ENCODE measurements at regions not wholly inside any gene's neighbourhood (a gene's known extent, or its start where the extent isn't known, plus 50 kb on each side); places are given as distances from the start of the nearest gene placed in this dataset.

DNA sequence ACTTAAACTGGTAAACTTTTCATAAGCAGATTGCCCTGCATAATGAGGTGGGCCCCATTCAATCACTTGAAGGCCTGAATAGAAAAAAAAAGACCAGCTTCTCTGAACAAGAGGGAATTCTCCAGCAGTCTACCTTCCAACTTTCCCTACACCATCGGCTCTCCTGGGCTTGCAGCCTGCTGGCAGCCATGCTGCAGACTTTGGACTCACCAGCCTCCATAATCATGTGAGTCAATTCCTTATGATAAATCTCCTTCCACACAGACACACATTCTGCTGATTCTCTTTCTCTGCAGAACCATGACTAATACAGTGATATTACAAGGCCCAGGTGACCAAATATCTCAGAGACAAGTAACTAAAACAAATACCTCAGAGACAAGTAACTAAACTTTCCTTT lies 113.8 kb upstream of the WDR17 start (continued):
- TF ChIP-seq, protein P1, sequence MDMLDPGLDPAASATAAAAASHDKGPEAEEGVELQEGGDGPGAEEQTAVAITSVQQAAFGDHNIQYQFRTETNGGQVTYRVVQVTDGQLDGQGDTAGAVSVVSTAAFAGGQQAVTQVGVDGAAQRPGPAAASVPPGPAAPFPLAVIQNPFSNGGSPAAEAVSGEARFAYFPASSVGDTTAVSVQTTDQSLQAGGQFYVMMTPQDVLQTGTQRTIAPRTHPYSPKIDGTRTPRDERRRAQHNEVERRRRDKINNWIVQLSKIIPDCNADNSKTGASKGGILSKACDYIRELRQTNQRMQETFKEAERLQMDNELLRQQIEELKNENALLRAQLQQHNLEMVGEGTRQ (CRISPR knock-in tag; IDR thresholded peaks at IDR 0.05): no peak
- TF ChIP-seq, protein P2, sequence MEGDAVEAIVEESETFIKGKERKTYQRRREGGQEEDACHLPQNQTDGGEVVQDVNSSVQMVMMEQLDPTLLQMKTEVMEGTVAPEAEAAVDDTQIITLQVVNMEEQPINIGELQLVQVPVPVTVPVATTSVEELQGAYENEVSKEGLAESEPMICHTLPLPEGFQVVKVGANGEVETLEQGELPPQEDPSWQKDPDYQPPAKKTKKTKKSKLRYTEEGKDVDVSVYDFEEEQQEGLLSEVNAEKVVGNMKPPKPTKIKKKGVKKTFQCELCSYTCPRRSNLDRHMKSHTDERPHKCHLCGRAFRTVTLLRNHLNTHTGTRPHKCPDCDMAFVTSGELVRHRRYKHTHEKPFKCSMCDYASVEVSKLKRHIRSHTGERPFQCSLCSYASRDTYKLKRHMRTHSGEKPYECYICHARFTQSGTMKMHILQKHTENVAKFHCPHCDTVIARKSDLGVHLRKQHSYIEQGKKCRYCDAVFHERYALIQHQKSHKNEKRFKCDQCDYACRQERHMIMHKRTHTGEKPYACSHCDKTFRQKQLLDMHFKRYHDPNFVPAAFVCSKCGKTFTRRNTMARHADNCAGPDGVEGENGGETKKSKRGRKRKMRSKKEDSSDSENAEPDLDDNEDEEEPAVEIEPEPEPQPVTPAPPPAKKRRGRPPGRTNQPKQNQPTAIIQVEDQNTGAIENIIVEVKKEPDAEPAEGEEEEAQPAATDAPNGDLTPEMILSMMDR (IDR thresholded peaks at IDR 0.05): no peak
- TF ChIP-seq, protein P3, sequence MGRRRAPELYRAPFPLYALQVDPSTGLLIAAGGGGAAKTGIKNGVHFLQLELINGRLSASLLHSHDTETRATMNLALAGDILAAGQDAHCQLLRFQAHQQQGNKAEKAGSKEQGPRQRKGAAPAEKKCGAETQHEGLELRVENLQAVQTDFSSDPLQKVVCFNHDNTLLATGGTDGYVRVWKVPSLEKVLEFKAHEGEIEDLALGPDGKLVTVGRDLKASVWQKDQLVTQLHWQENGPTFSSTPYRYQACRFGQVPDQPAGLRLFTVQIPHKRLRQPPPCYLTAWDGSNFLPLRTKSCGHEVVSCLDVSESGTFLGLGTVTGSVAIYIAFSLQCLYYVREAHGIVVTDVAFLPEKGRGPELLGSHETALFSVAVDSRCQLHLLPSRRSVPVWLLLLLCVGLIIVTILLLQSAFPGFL (CRISPR knock-in tag; IDR thresholded peaks at IDR 0.05; ENCODE audit: borderline replicate concordance): no peak

DNA sequence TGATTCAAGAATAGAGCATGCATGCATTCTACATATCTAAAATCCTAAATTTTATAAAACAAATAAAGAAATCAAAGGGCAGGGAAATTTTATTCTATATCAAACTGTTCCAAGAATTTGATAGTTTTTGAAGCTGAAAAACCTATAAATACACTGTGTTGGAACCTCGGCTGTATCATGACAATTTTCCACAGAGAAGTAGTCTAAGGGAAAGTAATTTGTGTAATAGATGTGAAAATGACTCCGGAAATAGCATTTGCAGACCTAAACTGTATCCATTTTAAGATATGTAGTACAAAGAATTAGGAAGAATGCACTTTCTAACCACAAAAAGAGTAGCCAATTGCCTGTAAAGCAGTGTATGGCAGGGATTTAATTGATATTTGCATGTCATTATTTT lies 112.5 kb upstream of the WDR17 start:
- no peak for DNase-seq (ENCODE audit: low spot score)
- Mint-ChIP-seq H3K4me1 (peaks cover 3% of the 10 kb centered on the region; the same call in 1 of the 2 replicates), H3K36me3 (no peaks in the 10 kb centered on the region), H3K4me3 (no peak overlapping the region), H3K27me3 (ENCODE audit: low read depth) (no peaks in the 10 kb centered on the region), H3K27ac (no peak overlapping the region), H3K9me3 (peaks cover 6% of the 10 kb centered on the region)
- TF ChIP-seq SOX15 (CRISPR knock-in tag; IDR thresholded peaks at IDR 0.05): no peak
- TF ChIP-seq, protein P4, sequence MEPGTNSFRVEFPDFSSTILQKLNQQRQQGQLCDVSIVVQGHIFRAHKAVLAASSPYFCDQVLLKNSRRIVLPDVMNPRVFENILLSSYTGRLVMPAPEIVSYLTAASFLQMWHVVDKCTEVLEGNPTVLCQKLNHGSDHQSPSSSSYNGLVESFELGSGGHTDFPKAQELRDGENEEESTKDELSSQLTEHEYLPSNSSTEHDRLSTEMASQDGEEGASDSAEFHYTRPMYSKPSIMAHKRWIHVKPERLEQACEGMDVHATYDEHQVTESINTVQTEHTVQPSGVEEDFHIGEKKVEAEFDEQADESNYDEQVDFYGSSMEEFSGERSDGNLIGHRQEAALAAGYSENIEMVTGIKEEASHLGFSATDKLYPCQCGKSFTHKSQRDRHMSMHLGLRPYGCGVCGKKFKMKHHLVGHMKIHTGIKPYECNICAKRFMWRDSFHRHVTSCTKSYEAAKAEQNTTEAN (CRISPR knock-in tag; IDR thresholded peaks at IDR 0.05): no peak
- TF ChIP-seq, protein P5, sequence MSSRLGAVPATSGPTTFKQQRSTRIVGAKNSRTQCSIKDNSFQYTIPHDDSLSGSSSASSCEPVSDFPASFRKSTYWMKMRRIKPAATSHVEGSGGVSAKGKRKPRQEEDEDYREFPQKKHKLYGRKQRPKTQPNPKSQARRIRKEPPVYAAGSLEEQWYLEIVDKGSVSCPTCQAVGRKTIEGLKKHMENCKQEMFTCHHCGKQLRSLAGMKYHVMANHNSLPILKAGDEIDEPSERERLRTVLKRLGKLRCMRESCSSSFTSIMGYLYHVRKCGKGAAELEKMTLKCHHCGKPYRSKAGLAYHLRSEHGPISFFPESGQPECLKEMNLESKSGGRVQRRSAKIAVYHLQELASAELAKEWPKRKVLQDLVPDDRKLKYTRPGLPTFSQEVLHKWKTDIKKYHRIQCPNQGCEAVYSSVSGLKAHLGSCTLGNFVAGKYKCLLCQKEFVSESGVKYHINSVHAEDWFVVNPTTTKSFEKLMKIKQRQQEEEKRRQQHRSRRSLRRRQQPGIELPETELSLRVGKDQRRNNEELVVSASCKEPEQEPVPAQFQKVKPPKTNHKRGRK (CRISPR knock-in tag; IDR thresholded peaks at IDR 0.05; ENCODE audit: borderline replicate concordance): no peak
- TF ChIP-seq, protein P6, sequence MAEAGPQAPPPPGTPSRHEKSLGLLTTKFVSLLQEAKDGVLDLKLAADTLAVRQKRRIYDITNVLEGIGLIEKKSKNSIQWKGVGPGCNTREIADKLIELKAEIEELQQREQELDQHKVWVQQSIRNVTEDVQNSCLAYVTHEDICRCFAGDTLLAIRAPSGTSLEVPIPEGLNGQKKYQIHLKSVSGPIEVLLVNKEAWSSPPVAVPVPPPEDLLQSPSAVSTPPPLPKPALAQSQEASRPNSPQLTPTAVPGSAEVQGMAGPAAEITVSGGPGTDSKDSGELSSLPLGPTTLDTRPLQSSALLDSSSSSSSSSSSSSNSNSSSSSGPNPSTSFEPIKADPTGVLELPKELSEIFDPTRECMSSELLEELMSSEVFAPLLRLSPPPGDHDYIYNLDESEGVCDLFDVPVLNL (CRISPR knock-in tag; IDR thresholded peaks at IDR 0.05; ENCODE audit: borderline replicate concordance, low read depth): no peak
- TF ChIP-seq GTF2I (CRISPR knock-in tag; conservative IDR thresholded peaks at IDR 0.05): no peak
- TF ChIP-seq CBFB (CRISPR knock-in tag; IDR thresholded peaks at IDR 0.05; ENCODE audit: low read depth): no peak
- no peak for TF ChIP-seq CREM (CRISPR knock-in tag; IDR thresholded peaks at IDR 0.05)
- TF ChIP-seq NFYB (CRISPR knock-in tag; conservative IDR thresholded peaks at IDR 0.05; ENCODE audit: low read depth): no peak
- TF ChIP-seq ZNF219 (CRISPR knock-in tag; IDR thresholded peaks at IDR 0.05; ENCODE audit: borderline replicate concordance): no peak
- no peak for TF ChIP-seq ZNF263 (CRISPR knock-in tag; IDR thresholded peaks at IDR 0.05; ENCODE audit: low read depth)
- TF ChIP-seq EMX1 (CRISPR knock-in tag; IDR thresholded peaks at IDR 0.05): no peak
- TF ChIP-seq, protein P7, sequence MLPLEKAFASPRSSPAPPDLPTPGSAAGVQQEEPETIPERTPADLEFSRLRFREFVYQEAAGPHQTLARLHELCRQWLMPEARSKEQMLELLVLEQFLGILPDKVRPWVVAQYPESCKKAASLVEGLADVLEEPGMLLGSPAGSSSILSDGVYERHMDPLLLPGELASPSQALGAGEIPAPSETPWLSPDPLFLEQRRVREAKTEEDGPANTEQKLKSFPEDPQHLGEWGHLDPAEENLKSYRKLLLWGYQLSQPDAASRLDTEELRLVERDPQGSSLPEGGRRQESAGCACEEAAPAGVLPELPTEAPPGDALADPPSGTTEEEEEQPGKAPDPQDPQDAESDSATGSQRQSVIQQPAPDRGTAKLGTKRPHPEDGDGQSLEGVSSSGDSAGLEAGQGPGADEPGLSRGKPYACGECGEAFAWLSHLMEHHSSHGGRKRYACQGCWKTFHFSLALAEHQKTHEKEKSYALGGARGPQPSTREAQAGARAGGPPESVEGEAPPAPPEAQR (CRISPR knock-in tag; IDR thresholded peaks at IDR 0.05): no peak
- TF ChIP-seq NR3C1 (CRISPR knock-in tag; conservative IDR thresholded peaks at IDR 0.05; ENCODE audit: low read depth): no peak
- no peak for TF ChIP-seq NR2C2 (CRISPR knock-in tag; IDR thresholded peaks at IDR 0.05)
- no peak for TF ChIP-seq JUN (CRISPR knock-in tag; IDR thresholded peaks at IDR 0.05)
- TF ChIP-seq, protein P8, sequence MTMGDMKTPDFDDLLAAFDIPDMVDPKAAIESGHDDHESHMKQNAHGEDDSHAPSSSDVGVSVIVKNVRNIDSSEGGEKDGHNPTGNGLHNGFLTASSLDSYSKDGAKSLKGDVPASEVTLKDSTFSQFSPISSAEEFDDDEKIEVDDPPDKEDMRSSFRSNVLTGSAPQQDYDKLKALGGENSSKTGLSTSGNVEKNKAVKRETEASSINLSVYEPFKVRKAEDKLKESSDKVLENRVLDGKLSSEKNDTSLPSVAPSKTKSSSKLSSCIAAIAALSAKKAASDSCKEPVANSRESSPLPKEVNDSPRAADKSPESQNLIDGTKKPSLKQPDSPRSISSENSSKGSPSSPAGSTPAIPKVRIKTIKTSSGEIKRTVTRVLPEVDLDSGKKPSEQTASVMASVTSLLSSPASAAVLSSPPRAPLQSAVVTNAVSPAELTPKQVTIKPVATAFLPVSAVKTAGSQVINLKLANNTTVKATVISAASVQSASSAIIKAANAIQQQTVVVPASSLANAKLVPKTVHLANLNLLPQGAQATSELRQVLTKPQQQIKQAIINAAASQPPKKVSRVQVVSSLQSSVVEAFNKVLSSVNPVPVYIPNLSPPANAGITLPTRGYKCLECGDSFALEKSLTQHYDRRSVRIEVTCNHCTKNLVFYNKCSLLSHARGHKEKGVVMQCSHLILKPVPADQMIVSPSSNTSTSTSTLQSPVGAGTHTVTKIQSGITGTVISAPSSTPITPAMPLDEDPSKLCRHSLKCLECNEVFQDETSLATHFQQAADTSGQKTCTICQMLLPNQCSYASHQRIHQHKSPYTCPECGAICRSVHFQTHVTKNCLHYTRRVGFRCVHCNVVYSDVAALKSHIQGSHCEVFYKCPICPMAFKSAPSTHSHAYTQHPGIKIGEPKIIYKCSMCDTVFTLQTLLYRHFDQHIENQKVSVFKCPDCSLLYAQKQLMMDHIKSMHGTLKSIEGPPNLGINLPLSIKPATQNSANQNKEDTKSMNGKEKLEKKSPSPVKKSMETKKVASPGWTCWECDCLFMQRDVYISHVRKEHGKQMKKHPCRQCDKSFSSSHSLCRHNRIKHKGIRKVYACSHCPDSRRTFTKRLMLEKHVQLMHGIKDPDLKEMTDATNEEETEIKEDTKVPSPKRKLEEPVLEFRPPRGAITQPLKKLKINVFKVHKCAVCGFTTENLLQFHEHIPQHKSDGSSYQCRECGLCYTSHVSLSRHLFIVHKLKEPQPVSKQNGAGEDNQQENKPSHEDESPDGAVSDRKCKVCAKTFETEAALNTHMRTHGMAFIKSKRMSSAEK (CRISPR knock-in tag; IDR thresholded peaks at IDR 0.05; ENCODE audit: borderline replicate concordance): no peak
- TF ChIP-seq TEAD1 (CRISPR knock-in tag; IDR thresholded peaks at IDR 0.05): no peak
- TF ChIP-seq, protein P9, sequence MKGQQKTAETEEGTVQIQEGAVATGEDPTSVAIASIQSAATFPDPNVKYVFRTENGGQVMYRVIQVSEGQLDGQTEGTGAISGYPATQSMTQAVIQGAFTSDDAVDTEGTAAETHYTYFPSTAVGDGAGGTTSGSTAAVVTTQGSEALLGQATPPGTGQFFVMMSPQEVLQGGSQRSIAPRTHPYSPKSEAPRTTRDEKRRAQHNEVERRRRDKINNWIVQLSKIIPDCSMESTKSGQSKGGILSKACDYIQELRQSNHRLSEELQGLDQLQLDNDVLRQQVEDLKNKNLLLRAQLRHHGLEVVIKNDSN (CRISPR knock-in tag; IDR thresholded peaks at IDR 0.05): no peak
- TF ChIP-seq FOXP1 (CRISPR knock-in tag; IDR thresholded peaks at IDR 0.05; ENCODE audit: borderline replicate concordance): no peak
- ChIA-PET CTCF (interaction anchor here (0.8 to 1.3 kb wide), 3 partner anchors 10 to 113 kb away, joined by 3 to 7 read pairs (median 3); partner anchors contain the start of gene WDR17), POLR2A (no interaction called here)
- ATAC-seq: no peak

Measured in WTC11 (cell line).